ENCODE measurements at regions not wholly inside any gene's neighbourhood (a gene's known extent, or its start where the extent isn't known, plus 50 kb on each side); places are given as distances from the start of the nearest gene placed in this dataset.

- TF ChIP-seq POLR2A (IDR thresholded peaks at IDR 0.05): no peak
- TF ChIP-seq CTCF (IDR thresholded peaks at IDR 0.05): no peak
These were observed 112.6 kb upstream of the CCN2 start for GRCh38 chr6:132063738-132064137.
